ENCODE measurements at regions not wholly inside any gene's neighbourhood (a gene's known extent, or its start where the extent isn't known, plus 50 kb on each side); places are given as distances from the start of the nearest gene placed in this dataset.

DNA sequence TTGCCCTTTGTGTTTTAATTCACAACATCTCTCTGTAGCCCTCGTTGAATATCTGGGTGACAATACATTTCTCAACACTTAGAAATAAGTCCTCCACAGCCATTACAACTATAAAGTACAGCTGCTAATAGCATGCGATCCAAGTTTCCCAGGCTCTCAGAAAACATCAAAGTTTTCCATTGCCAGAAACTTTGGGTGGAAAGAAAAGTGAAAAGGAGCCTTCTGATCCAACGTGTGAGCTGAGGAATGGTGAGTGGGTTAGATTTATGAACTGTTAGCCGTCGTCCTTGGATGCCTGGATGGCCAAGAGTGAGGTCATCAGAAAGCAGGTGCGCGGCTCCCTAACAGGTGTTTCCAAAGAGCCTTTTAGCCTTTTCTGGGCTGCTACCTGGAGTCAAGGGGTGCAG lies 258.0 kb downstream of the PMP22 start:
- ATAC-seq: no peak
- DNase-seq (ENCODE audit: low spot score): no peak
- Mint-ChIP-seq H3K36me3 (no peaks in the 10 kb centered on the region), H3K9me3 (no peaks in the 10 kb centered on the region), H3K27me3 (ENCODE audit: low read depth) (no peaks in the 10 kb centered on the region), H3K4me1 (peaks cover 14% of the 10 kb centered on the region), H3K4me3 (no peak overlapping the region), H3K27ac (no peak overlapping the region)
- no peak for TF ChIP-seq ZNF396 (CRISPR knock-in tag; IDR thresholded peaks at IDR 0.05; ENCODE audit: borderline replicate concordance)
- no peak for TF ChIP-seq SOX15 (CRISPR knock-in tag; IDR thresholded peaks at IDR 0.05)
- no peak for TF ChIP-seq CBFB (CRISPR knock-in tag; IDR thresholded peaks at IDR 0.05; ENCODE audit: low read depth)
- POLR2A ChIA-PET: interaction anchor here (0.6 kb wide), 1 partner anchor 27 kb away, joined by 3 read pairs; no protein-coding TSS in a partner anchor
- CTCF ChIA-PET: no interaction called here

DNA sequence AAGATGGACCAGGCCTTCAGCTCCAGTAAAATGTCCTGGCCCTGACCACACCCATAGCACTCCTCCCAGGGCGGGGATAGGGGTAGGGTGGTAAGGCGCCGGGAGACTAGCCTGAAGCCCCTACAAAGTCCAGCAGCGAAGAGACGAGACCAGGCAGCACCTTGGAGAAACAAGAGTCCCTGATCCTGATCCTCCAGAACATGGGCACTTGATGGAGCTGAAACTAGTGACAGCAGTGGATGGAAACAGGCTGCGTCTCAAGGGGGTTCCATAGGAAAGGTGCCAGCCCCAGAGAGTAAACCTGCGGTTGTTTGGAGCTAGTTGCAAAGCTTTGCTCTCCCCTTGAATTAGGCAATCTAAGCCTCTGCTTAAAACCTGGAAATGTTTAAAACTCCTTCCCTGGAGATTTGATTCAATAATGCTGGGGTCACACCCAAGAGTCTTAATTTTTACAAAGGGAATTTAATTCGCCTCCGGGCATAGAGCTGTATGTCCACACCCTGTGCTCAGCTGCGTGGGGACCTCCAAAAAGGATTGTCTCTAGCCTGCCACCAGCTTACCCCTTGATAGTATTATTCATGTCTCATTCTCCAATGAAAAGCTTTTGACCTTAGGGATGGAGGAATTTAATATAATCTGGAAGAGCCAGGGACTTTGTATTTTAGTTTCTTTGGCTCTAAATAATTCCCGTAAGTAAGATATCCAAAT lies 258.6 kb downstream of the PMP22 start:
- CTCF ChIA-PET: no interaction called here
- ATAC-seq (no peak), DNase-seq (ENCODE audit: low spot score) (no peak)
- Mint-ChIP-seq H3K27ac (no peak overlapping the region), H3K4me3 (no peak overlapping the region), H3K27me3 (ENCODE audit: low read depth) (no peaks in the 10 kb centered on the region), H3K9me3 (0 out of 2 replicates have a peak, but pooled peaks cover 2% of the 10 kb centered on the region), H3K36me3 (no peaks in the 10 kb centered on the region), H3K4me1 (peaks cover 14% of the 10 kb centered on the region)
- POLR2A ChIA-PET: interaction anchor here (0.6 kb wide), 1 partner anchor 27 kb away, joined by 3 read pairs; no protein-coding TSS in a partner anchor
- TF ChIP-seq ZNF317 (CRISPR knock-in tag; IDR thresholded peaks at IDR 0.05; ENCODE audit: borderline replicate concordance, low read depth): no peak
- TF ChIP-seq SMAD4 (CRISPR knock-in tag; IDR thresholded peaks at IDR 0.05): no peak
- no peak for TF ChIP-seq FOXJ3 (CRISPR knock-in tag; IDR thresholded peaks at IDR 0.05; ENCODE audit: borderline replicate concordance)
- no peak for TF ChIP-seq NR1H2 (CRISPR knock-in tag; IDR thresholded peaks at IDR 0.05)
- TF ChIP-seq ETV6 (CRISPR knock-in tag; IDR thresholded peaks at IDR 0.05): no peak
- TF ChIP-seq, protein P1, sequence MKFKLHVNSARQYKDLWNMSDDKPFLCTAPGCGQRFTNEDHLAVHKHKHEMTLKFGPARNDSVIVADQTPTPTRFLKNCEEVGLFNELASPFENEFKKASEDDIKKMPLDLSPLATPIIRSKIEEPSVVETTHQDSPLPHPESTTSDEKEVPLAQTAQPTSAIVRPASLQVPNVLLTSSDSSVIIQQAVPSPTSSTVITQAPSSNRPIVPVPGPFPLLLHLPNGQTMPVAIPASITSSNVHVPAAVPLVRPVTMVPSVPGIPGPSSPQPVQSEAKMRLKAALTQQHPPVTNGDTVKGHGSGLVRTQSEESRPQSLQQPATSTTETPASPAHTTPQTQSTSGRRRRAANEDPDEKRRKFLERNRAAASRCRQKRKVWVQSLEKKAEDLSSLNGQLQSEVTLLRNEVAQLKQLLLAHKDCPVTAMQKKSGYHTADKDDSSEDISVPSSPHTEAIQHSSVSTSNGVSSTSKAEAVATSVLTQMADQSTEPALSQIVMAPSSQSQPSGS (CRISPR knock-in tag; IDR thresholded peaks at IDR 0.05; ENCODE audit: borderline replicate concordance, low read depth): no peak
- TF ChIP-seq, protein P2, sequence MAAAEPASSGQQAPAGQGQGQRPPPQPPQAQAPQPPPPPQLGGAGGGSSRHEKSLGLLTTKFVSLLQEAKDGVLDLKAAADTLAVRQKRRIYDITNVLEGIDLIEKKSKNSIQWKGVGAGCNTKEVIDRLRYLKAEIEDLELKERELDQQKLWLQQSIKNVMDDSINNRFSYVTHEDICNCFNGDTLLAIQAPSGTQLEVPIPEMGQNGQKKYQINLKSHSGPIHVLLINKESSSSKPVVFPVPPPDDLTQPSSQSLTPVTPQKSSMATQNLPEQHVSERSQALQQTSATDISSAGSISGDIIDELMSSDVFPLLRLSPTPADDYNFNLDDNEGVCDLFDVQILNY (CRISPR knock-in tag; IDR thresholded peaks at IDR 0.05): no peak
- no peak for TF ChIP-seq CBFB (CRISPR knock-in tag; IDR thresholded peaks at IDR 0.05; ENCODE audit: low read depth)
- no peak for TF ChIP-seq FOXK1 (CRISPR knock-in tag; IDR thresholded peaks at IDR 0.05)
- no peak for TF ChIP-seq TEAD4 (CRISPR knock-in tag; IDR thresholded peaks at IDR 0.05)
- TF ChIP-seq, protein P3, sequence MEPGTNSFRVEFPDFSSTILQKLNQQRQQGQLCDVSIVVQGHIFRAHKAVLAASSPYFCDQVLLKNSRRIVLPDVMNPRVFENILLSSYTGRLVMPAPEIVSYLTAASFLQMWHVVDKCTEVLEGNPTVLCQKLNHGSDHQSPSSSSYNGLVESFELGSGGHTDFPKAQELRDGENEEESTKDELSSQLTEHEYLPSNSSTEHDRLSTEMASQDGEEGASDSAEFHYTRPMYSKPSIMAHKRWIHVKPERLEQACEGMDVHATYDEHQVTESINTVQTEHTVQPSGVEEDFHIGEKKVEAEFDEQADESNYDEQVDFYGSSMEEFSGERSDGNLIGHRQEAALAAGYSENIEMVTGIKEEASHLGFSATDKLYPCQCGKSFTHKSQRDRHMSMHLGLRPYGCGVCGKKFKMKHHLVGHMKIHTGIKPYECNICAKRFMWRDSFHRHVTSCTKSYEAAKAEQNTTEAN (CRISPR knock-in tag; IDR thresholded peaks at IDR 0.05): no peak
- TF ChIP-seq GABPB1 (CRISPR knock-in tag; IDR thresholded peaks at IDR 0.05): no peak
- TF ChIP-seq TP53 (CRISPR knock-in tag; IDR thresholded peaks at IDR 0.05): no peak

DNA sequence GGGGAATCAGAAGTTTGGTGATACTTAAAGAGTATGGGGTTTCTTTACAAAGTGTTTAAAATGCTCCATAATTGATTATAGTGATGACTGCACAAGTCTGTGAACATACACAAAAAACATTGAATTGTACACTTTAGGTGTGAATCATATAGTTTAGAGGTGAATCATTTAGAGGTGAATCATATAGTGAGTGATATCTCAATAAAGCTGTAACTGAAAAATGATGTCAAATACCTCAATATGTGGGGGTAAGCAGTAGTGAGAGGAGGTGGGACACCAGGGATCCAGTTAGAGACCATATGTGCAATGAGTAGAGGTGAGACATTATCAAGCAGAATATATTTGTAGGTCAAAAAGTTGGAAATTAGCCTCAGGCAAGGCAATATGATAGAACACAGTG lies 264.5 kb downstream of the PMP22 start:
- H3K4me3 Mint-ChIP-seq: no peak overlapping the region
- no peaks in the 10 kb centered on the region for H3K36me3 Mint-ChIP-seq
- no peaks in the 10 kb centered on the region; the same call in 1 of the 2 replicates for H3K4me1 Mint-ChIP-seq
- H3K9me3 Mint-ChIP-seq: peaks cover 9% of the 10 kb centered on the region
- H3K27me3 Mint-ChIP-seq (ENCODE audit: low read depth): no peaks in the 10 kb centered on the region
- no peak for DNase-seq (ENCODE audit: low spot score)
- no peak overlapping the region for H3K27ac Mint-ChIP-seq
- no peak for ATAC-seq
- POLR2A ChIA-PET: no interaction called here
- CTCF ChIA-PET: no interaction called here
- TF ChIP-seq CREM (CRISPR knock-in tag; IDR thresholded peaks at IDR 0.05) (no peak), TEAD4 (CRISPR knock-in tag; IDR thresholded peaks at IDR 0.05) (no peak), EMX1 (CRISPR knock-in tag; IDR thresholded peaks at IDR 0.05) (no peak), GTF2I (CRISPR knock-in tag; conservative IDR thresholded peaks at IDR 0.05) (no peak), IRF2 (CRISPR knock-in tag; IDR thresholded peaks at IDR 0.05; ENCODE audit: borderline replicate concordance, low read depth) (no peak), MXD4 (CRISPR knock-in tag; IDR thresholded peaks at IDR 0.05; ENCODE audit: borderline replicate concordance) (no peak), NFE2L1 (CRISPR knock-in tag; IDR thresholded peaks at IDR 0.05) (no peak), OVOL2 (CRISPR knock-in tag; IDR thresholded peaks at IDR 0.05; ENCODE audit: borderline replicate concordance) (no peak), ZNF317 (CRISPR knock-in tag; IDR thresholded peaks at IDR 0.05; ENCODE audit: borderline replicate concordance, low read depth) (no peak)
- TF ChIP-seq, protein P4, sequence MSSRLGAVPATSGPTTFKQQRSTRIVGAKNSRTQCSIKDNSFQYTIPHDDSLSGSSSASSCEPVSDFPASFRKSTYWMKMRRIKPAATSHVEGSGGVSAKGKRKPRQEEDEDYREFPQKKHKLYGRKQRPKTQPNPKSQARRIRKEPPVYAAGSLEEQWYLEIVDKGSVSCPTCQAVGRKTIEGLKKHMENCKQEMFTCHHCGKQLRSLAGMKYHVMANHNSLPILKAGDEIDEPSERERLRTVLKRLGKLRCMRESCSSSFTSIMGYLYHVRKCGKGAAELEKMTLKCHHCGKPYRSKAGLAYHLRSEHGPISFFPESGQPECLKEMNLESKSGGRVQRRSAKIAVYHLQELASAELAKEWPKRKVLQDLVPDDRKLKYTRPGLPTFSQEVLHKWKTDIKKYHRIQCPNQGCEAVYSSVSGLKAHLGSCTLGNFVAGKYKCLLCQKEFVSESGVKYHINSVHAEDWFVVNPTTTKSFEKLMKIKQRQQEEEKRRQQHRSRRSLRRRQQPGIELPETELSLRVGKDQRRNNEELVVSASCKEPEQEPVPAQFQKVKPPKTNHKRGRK (CRISPR knock-in tag; IDR thresholded peaks at IDR 0.05; ENCODE audit: borderline replicate concordance): no peak
- TF ChIP-seq, protein P5, sequence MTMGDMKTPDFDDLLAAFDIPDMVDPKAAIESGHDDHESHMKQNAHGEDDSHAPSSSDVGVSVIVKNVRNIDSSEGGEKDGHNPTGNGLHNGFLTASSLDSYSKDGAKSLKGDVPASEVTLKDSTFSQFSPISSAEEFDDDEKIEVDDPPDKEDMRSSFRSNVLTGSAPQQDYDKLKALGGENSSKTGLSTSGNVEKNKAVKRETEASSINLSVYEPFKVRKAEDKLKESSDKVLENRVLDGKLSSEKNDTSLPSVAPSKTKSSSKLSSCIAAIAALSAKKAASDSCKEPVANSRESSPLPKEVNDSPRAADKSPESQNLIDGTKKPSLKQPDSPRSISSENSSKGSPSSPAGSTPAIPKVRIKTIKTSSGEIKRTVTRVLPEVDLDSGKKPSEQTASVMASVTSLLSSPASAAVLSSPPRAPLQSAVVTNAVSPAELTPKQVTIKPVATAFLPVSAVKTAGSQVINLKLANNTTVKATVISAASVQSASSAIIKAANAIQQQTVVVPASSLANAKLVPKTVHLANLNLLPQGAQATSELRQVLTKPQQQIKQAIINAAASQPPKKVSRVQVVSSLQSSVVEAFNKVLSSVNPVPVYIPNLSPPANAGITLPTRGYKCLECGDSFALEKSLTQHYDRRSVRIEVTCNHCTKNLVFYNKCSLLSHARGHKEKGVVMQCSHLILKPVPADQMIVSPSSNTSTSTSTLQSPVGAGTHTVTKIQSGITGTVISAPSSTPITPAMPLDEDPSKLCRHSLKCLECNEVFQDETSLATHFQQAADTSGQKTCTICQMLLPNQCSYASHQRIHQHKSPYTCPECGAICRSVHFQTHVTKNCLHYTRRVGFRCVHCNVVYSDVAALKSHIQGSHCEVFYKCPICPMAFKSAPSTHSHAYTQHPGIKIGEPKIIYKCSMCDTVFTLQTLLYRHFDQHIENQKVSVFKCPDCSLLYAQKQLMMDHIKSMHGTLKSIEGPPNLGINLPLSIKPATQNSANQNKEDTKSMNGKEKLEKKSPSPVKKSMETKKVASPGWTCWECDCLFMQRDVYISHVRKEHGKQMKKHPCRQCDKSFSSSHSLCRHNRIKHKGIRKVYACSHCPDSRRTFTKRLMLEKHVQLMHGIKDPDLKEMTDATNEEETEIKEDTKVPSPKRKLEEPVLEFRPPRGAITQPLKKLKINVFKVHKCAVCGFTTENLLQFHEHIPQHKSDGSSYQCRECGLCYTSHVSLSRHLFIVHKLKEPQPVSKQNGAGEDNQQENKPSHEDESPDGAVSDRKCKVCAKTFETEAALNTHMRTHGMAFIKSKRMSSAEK (CRISPR knock-in tag; IDR thresholded peaks at IDR 0.05; ENCODE audit: borderline replicate concordance): no peak

All from WTC11 (cell line).